8988T (cell line): ENCODE measurements at regions not wholly inside any gene's neighbourhood (a gene's known extent, or its start where the extent isn't known, plus 50 kb on each side); places are given as distances from the start of the nearest gene placed in this dataset.

ENCODE experiments used
- DNase-seq: peaks from one replicate; pipeline ENCODE4 v3.0.0; 2011

GRCh38 chr1:170273291-170274130 is 127.8 kb downstream of the NTMT2 start:
- no peak for DNase-seq

GRCh38 chr1:170274131-170274501 is 128.4 kb downstream of the NTMT2 start:
- no peak for DNase-seq

GRCh38 chr1:170277985-170278384 is 132.2 kb downstream of the NTMT2 start:
- DNase-seq: no peak

GRCh38 chr1:170284016-170284415 is 138.3 kb downstream of the NTMT2 start:
- no peak for DNase-seq

- DNase-seq: no peak
These were observed 138.8 kb downstream of the NTMT2 start for GRCh38 chr1:170284512-170284911.

- DNase-seq: no peak
These were observed 139.2 kb downstream of the NTMT2 start for GRCh38 chr1:170284951-170285350.

- DNase-seq: no peak
These were observed 142.4 kb downstream of the NTMT2 start for GRCh38 chr1:170288155-170288554.

GRCh38 chr1:170290276-170290675 is 144.5 kb downstream of the NTMT2 start:
- no peak for DNase-seq

- DNase-seq: no peak
These were observed 145.2 kb downstream of the NTMT2 start for GRCh38 chr1:170290991-170291390.

GRCh38 chr1:170291516-170291915 is 145.8 kb downstream of the NTMT2 start:
- no peak for DNase-seq

- DNase-seq: no peak
These were observed 150.5 kb downstream of the NTMT2 start for GRCh38 chr1:170296211-170296610.

- no peak for DNase-seq
These were observed 150.9 kb downstream of the NTMT2 start for GRCh38 chr1:170296642-170297041.

GRCh38 chr1:170301596-170301995 is 155.8 kb downstream of the NTMT2 start:
- DNase-seq: no peak

- DNase-seq: no peak
These were observed 157.3 kb downstream of the NTMT2 start for GRCh38 chr1:170303034-170303433.

- no peak for DNase-seq
These were observed 160.2 kb downstream of the NTMT2 start for GRCh38 chr1:170305777-170306512.

- DNase-seq: no peak
These were observed 160.8 kb downstream of the NTMT2 start for GRCh38 chr1:170306513-170306910.

GRCh38 chr1:170306948-170307347 is 161.2 kb downstream of the NTMT2 start:
- no peak for DNase-seq

- no peak for DNase-seq
These were observed 161.7 kb downstream of the NTMT2 start for GRCh38 chr1:170307426-170307825.

GRCh38 chr1:170309389-170310013 is 163.7 kb downstream of the NTMT2 start:
- DNase-seq: peak; percentile 11

GRCh38 chr1:170310014-170310405 is 164.3 kb downstream of the NTMT2 start:
- no peak for DNase-seq

- no peak for DNase-seq
These were observed 165.2 kb downstream of the NTMT2 start for GRCh38 chr1:170310951-170311350.

GRCh38 chr1:170313306-170313705 is 167.5 kb downstream of the NTMT2 start:
- no peak for DNase-seq

GRCh38 chr1:170316270-170316669 is 170.5 kb downstream of the NTMT2 start:
- DNase-seq: no peak

- no peak for DNase-seq
These were observed 172.4 kb downstream of the NTMT2 start for GRCh38 chr1:170318141-170318540.
